Activated CD4-positive, alpha-beta T cell treated with anti-CD3 and anti-CD28 coated beads, Interleukin-2, amount 50 U/mL, for 4 hours (primary cell): ENCODE measurements at regions not wholly inside any gene's neighbourhood (a gene's known extent, or its start where the extent isn't known, plus 50 kb on each side); places are given as distances from the start of the nearest gene placed in this dataset.

Experiments used
- DNase-seq, 2 experiments: peaks; one replicate each; pipeline ENCODE4 v3.0.0-alpha.2; 2020

DNA sequence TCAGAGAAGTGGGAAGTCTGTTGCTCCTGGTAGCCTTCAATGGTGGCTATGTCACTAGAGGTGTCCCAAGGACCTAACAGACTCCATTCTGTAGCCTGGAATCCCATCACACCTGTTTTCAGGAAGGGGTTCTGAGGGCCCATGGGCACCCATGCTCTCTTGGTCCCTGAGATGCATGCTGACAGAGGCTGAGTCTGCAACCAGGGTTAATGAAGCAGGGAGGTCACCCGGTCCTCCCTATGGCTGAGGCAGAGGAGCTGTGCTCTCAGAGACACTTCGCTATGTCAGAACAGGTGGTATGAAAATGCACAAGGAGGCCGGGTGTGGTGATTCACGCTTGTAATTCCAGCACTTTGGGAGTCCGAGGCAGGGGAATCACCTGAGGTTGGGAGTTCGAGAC lies 452.1 kb downstream of the TCERG1L start:
- DNase-seq, result no peak

GRCh38 chr10:130862122-130862521 lies 449.4 kb downstream of the TCERG1L start:
- no peak for DNase-seq

DNA sequence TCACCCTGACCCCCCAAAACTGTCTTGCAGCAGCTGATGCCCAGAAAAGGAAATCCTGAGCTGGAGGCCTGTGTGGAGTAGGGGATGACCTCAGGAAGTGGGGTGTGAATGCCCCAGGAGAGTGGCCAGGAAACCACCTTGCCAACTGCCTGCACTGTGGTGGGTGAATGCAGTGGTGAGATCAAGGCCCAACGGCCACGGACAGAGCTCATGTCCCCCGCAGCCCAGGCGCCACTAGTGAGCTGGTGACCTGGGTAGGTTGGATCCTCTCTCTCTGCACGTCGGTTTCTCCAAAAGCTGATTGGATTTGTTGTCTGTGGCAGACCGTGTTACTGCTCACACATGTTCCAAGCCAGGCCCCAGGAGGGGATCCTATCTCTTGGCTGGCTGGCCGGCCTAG lies 448.9 kb downstream of the TCERG1L start:
- DNase-seq, result no peak

DNA sequence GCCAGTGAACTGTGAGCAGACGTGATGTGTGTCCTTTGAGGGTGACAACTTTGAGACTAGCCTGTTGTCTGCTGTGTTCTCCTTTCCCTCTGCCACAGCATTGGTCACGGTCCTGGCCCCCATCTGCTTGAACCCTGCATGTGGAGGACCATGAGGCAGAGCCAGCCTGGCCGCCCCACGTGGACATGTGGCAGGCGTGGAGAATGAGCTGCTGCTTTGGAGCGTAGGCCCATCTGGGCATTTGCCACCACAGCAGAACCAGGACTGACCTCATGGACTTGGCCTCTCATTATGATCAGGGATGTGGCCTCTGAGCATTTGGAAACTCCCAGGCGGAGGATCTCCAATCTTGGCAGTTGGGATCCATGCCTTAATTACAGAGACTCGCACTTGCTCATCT lies 448.5 kb downstream of the TCERG1L start:
- DNase-seq, result no peak

DNA sequence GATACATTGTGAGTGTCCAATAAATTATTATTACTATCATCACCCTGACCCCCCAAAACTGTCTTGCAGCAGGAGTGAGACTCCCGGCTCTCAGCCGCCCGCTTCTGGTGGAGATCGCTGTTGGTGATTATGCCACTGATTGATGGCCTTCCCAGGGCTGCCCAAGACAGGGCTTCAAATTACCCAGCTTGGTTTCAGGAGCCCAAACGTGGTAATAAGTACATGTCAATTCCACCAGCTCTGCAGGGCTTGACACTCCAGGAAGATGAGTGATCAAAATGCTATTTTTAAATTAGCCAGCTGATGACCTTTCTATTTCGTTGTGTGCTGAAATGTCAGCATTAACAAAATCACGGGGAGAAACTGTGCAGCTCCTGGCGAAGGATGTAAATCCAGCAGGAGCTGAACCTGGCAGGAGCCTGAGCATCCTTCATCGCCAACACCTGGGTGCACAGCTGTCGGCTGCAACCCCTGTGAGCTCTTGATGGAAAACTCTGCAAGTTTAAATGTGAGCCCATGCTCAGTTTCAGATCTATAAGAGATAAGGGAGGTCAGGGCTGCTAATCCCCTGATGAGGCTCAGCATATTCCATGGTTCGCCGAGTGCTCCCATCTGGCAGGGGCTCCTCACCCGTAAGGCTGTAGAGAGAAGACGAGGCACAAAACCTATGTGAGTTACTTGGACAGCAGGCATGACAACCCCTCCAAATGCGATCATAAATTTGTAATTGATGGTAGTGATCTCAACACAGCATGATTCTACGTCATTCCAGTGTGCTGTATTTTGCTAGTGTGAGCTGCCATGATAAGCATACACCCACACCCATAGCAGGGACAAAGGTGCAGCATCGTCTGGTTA lies 446.3 kb downstream of the TCERG1L start:
- DNase-seq, result no peak

- DNase-seq, result no peak
Measured at GRCh38 chr10:130866857-130867256, 444.7 kb downstream of the TCERG1L start.

- DNase-seq, result no peak
Measured at GRCh38 chr10:130867446-130868194, 443.9 kb downstream of the TCERG1L start.

DNA sequence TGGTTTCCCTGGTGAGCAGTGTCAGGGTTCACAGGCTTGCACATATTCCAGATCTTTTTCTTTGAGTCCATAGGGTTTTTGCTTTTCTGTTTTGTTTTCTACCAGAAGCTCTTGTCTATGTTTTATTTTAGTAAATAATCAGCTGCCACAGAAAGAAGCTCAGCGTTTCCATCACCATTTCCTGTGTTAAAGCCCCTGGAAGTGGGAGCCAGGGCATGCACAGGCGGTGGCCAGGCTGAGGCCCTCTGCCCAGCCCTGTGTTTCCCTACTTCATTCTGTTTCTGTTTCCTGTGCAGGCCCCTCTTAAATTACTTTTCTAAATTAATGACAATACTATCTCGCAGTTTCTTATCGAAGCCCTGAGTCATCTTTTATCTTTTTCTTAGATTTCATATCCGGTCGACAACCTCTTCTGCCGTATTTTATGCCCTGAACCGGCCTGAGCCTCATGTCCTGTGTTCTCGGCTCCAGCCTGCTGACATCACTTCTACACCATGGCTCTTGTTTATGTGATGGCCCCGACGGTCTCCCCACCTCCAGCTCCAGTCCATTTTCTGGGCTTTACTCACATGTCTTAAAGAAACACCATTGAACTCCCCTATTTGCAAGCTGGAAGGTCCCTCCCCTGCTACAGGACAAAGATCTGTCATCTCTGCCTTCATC lies 442.2 kb downstream of the TCERG1L start:
- DNase-seq, result no peak

DNA sequence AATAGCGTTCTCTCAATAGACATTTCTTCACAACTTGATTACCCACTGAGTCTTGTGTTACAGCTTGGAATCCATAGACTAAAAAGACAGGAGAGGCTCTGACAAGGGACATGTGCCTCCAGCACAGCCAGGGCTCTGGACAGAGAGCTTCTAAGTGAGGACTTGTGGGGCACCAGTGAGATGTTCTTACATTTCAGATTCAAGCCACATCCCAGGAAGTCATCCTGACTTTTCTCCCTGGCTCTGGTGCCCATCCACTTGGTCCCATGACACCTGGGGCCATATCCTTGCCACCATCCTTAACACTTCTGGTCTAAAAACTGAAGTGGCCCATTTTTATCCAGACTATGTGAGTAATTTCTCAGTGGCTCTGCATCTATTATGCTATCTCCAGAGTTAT lies 440.1 kb downstream of the TCERG1L start:
- DNase-seq, result no peak

GRCh38 chr10:130873636-130874035 lies 437.9 kb downstream of the TCERG1L start:
- DNase-seq, result no peak

- DNase-seq, result no peak
Measured at GRCh38 chr10:130875116-130875515, 436.4 kb downstream of the TCERG1L start.

- no peak for DNase-seq
Measured at GRCh38 chr10:130875897-130876472, 435.5 kb downstream of the TCERG1L start.

- DNase-seq, result no peak
Measured at GRCh38 chr10:130877126-130877525, 434.4 kb downstream of the TCERG1L start.

DNA sequence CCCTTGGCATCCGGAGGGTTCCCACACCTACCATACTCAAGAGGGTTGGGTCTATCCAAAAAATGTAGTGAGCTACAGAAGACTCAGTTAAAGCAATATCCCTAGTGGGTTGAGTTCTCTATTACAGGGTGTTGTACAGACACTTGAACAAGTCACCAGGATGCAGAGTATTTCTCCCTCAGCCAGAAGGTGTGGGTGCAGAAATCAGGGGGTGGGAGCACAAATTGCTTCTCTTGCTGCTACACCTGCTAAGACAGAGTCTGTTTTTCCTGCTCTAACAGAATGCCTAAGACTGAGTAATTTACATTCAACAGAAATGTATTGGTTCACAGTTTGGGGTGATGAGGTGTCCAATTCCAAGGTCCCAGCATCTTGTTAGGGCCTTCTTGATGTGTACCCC lies 433.4 kb downstream of the TCERG1L start:
- no peak for DNase-seq

DNA sequence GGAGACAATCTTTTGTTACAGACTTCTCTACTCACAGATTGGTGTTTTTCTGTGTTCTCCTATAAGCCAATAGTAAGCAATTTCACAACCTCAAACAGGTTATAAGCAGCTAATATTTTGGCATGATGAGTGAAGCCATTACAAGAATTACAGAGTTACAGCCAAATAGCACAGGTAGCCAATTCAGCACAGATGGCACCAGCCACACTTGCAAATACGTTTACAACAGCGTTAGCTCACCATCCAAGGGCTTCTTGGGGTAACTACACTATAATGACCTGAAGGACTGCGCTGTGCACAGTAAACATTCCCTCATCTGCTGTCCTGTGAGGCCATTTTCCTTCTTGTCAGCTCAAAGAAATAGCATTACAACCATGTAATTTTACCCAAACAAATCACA lies 428.6 kb downstream of the TCERG1L start:
- DNase-seq, result no peak

GRCh38 chr10:130884456-130884855 lies 427.1 kb downstream of the TCERG1L start:
- no peak for DNase-seq

- DNase-seq, result no peak
Measured at GRCh38 chr10:130885021-130885655, 426.4 kb downstream of the TCERG1L start.

- DNase-seq, result no peak
Measured at GRCh38 chr10:130887170-130887569, 424.4 kb downstream of the TCERG1L start.

DNA sequence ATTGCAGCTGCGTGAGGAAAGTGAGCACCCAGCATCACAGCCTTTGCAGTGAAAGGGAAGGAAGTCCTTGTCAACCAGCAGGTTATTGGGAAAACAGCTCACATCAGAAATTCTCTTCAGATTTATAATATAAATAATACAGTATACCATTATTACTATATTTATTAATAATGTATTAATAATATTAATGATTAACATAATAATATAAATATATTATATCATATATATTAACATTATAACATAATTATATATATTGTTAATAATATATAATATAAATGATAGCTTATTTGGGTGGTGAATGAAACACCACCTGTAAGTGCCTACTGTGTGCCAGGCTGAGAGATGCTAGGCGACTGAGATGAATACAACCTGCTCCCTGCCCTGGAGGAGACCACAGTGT lies 423.0 kb downstream of the TCERG1L start:
- no peak for DNase-seq

- DNase-seq, result no peak
Measured at GRCh38 chr10:130889240-130889639, 422.3 kb downstream of the TCERG1L start.

- DNase-seq, result no peak
Measured at GRCh38 chr10:130889780-130890179, 421.7 kb downstream of the TCERG1L start.

GRCh38 chr10:130891066-130891465 lies 420.5 kb downstream of the TCERG1L start:
- DNase-seq, result no peak

DNA sequence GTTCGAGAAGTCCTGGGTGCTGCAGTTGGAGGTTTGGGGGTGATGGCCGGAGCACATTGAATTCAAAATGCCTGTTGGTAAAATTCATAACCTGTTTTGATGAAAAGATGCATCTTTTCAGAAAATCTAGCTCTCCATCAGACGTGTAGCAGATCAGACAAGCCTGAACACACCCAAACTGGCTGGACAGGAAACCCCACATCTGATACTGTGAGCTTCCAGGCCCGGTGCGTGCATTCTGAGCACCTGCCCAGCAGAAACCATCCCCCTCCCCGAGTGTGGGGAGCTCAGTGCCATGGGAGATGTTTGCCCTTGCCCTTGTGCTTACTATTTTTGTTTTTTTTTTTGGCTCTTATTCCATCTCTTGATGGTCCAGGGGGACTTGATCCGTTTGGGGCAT lies 417.1 kb downstream of the TCERG1L start:
- no peak for DNase-seq
